ENCODE measurements at regions not wholly inside any gene's neighbourhood (a gene's known extent, or its start where the extent isn't known, plus 50 kb on each side); places are given as distances from the start of the nearest gene placed in this dataset.

- TF ChIP-seq CTCF (IDR thresholded peaks at IDR 0.05; ENCODE audit: low read depth, low read length): no peak
- TF ChIP-seq EZH2phosphoT487 (IDR thresholded peaks at IDR 0.05; ENCODE audit: low read depth): no peak
Measured at GRCh38 chr6:186340-186965, 105.8 kb upstream of the DUSP22 start.
